CD14-positive monocyte (primary cell): ENCODE measurements at regions not wholly inside any gene's neighbourhood (a gene's known extent, or its start where the extent isn't known, plus 50 kb on each side); places are given as distances from the start of the nearest gene placed in this dataset.

ENCODE experiments used
- DNase-seq, 3 donors: peaks; one replicate each; pipeline ENCODE4 v3.0.0-alpha.2; 2011 to 2022
- H2AFZ ChIP-seq: 2 replicates; pipeline ENCODE4 v1.6.0; 2012; ENCODE audit warnings: mild to moderate bottlenecking, low read depth, low read length, inconsistent platforms; ENCODE audit not compliant: insufficient read depth, poor library complexity, severe bottlenecking
- H3K27ac ChIP-seq, 2 donors: 1 replicate in 1 of 2; 2 replicates in 1 of 2; pipeline ENCODE4 v1.5.1; 2012 to 2013; ENCODE audit warnings: low read length in 2 of 2, control low read depth in 1 of 2, inconsistent platforms in 1 of 2, low read depth in 1 of 2, mild to moderate bottlenecking in 1 of 2
- H3K27me3 ChIP-seq, 2 donors: one replicate each; pipeline versions ENCODE4 v1.6.0 to v1.6.1; 2011 to 2013; ENCODE audit warnings: low read length in 2 of 2; ENCODE audit not compliant: control insufficient read depth in 2 of 2, insufficient read depth in 2 of 2
- H3K36me3 ChIP-seq, 2 donors: replicated peaks in 1 of 2; 1 replicate in 1 of 2; 2 replicates in 1 of 2; pipeline versions ENCODE4 v1.5.1 to v1.6.1; 2012 to 2013; ENCODE audit warnings: low read length in 2 of 2, control low read depth in 1 of 2, inconsistent platforms in 1 of 2, mild to moderate bottlenecking in 1 of 2; ENCODE audit not compliant: insufficient read depth in 2 of 2, control insufficient read depth in 1 of 2
- H3K4me1 ChIP-seq, 2 donors: 1 replicate in 1 of 2; 2 replicates in 1 of 2; pipeline versions ENCODE4 v1.5.1 to v1.6.1; 2012 to 2013; ENCODE audit warnings: low read length in 2 of 2, control low read depth in 1 of 2, inconsistent platforms in 1 of 2, mild to moderate bottlenecking in 1 of 2, moderate library complexity in 1 of 2; ENCODE audit not compliant: insufficient read depth in 2 of 2, control insufficient read depth in 1 of 2
- H3K4me2 ChIP-seq: replicated peaks from 2 replicates; pipeline ENCODE3; 2012; ENCODE audit warnings: low read length, moderate library complexity, mild to moderate bottlenecking; ENCODE audit not compliant: poor library complexity, severe bottlenecking; ENCODE audit errors: extremely low read depth
- H3K4me3 ChIP-seq, 3 experiments: fragments of 200-600 bp in 1 of 3; sonication (generic) in 1 of 3; replicated peaks in 1 of 3; 1 replicate in 2 of 3; 2 replicates in 1 of 3; pipeline ENCODE4 v1.5.1; 2011 to 2013; ENCODE audit warnings: low read length in 3 of 3, mild to moderate bottlenecking in 3 of 3, control low read depth in 2 of 3, low read depth in 2 of 3, inconsistent platforms in 1 of 3, moderate library complexity in 1 of 3
- H3K79me2 ChIP-seq: 2 replicates; pipeline ENCODE4 v1.6.0; 2012; ENCODE audit warnings: mild to moderate bottlenecking, control low read depth, inconsistent platforms, low read length, moderate library complexity; ENCODE audit not compliant: insufficient read depth
- H3K9ac ChIP-seq: 2 replicates; pipeline ENCODE4 v1.6.0; 2017; ENCODE audit warnings: low read length, mild to moderate bottlenecking; ENCODE audit not compliant: insufficient read depth, poor library complexity, severe bottlenecking
- H3K9me3 ChIP-seq, 2 donors: replicated peaks in 1 of 2; 1 replicate in 1 of 2; 2 replicates in 1 of 2; pipeline versions ENCODE4 v1.5.1 to v1.6.1; 2012 to 2013; ENCODE audit warnings: low read length in 2 of 2, control low read depth in 1 of 2; ENCODE audit not compliant: control insufficient read depth in 1 of 2, insufficient read depth in 1 of 2
- H4K20me1 ChIP-seq: 2 replicates; pipeline ENCODE4 v1.6.0; 2012; ENCODE audit warnings: mild to moderate bottlenecking, low read length, control low read depth, moderate library complexity; ENCODE audit not compliant: insufficient read depth
- H3K27ac Mint-ChIP-seq, 7 donors: one replicate each; pipeline ENCODE4 v1.8.0; 2020; ENCODE audit warnings: mild to moderate bottlenecking in 7 of 7, mixed read lengths in 7 of 7, moderate library complexity in 6 of 7, inconsistent platforms in 2 of 7
- H3K27me3 Mint-ChIP-seq, 3 donors: one replicate each; pipeline ENCODE4 v1.8.0; 2021 to 2022; ENCODE audit warnings: low read depth in 3 of 3, mild to moderate bottlenecking in 3 of 3, mixed read lengths in 3 of 3, moderate library complexity in 3 of 3, inconsistent platforms in 1 of 3
- H3K36me3 Mint-ChIP-seq, 2 donors: one replicate each; pipeline ENCODE4 v1.8.0; 2020; ENCODE audit warnings: mixed read lengths in 2 of 2, inconsistent platforms in 1 of 2, mild to moderate bottlenecking in 1 of 2
- H3K4me1 Mint-ChIP-seq: one replicate; pipeline ENCODE4 v1.8.0; 2020; ENCODE audit warnings: mild to moderate bottlenecking, mixed read lengths
- H3K4me3 Mint-ChIP-seq, 2 donors: one replicate each; pipeline ENCODE4 v1.8.0; 2020; ENCODE audit warnings: mild to moderate bottlenecking in 2 of 2, mixed read lengths in 2 of 2, moderate library complexity in 1 of 2
- H3K9me3 Mint-ChIP-seq, 7 donors: one replicate each; pipeline ENCODE4 v1.8.0; 2020 to 2022; ENCODE audit warnings: mixed read lengths in 7 of 7, mild to moderate bottlenecking in 6 of 7, moderate library complexity in 6 of 7, inconsistent platforms in 2 of 7
- CTCF ChIP-seq: fragments of 200-600 bp; IDR thresholded peaks from one replicate; pipeline ENCODE4 v1.8.0; 2022; ENCODE audit warnings: antibody characterized with exemption, mild to moderate bottlenecking
- WGBS: methylation state at CpG from one replicate; pipeline ENCODE4 v1.1.5; 2013; ENCODE audit warnings: missing lambda C conversion rate; ENCODE audit not compliant: insufficient coverage; 5-methylcytosine and 5-hydroxymethylcytosine counted together
- intact Hi-C, 2 donors: fragments of 100-400 bp; cut with micrococcal nuclease; formaldehyde crosslinking; loops; one replicate each; pipeline versions ENCODE4 v1.15.0 to v1.15.1; 2023

DNA sequence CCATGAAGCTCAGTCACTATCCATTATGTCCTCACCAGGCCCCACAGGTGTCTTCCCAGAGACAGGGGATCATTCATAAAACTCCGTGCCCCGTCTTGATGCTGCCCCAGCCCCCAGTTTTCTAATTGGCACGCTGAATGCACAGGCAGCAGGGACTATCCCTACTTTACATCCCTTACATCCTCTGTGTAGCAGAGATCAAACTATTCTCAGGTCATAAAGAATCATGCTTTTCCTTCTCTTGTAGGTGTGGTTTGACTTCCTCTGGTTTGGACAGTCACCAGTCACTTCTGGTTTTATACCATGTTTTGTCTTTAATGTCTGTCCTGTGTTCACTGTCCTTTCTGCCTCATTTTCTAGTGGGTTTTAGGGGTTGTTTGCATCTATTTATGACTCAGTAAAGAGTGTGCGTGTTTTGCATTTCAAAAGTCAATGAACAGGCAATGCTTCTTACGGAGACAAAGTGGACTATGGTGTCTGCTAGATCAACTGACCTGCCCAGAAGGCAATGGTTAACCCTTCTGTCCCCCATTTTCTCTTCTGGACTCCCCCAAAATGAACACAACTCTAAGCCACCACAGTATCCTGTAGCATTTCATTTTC lies 140.4 kb upstream of the NPVF start:
- H3K9me3 Mint-ChIP-seq: peaks cover 8 to 27% (median 15%) of the 10 kb centered on the region in 7 donors
- no peaks in the 10 kb centered on the region for H3K36me3 Mint-ChIP-seq
- Histone ChIP-seq H3K36me3 (no peaks in the 10 kb centered on the region), H2AFZ (no peak overlapping the region), H3K4me3 (no peak overlapping the region), H3K79me2 (no peaks in the 10 kb centered on the region), H4K20me1 (no peaks in the 10 kb centered on the region), H3K27ac (no peak overlapping the region), H3K4me2 (no peak overlapping the region), H3K27me3 (no peaks in the 10 kb centered on the region), H3K9ac (no peak overlapping the region), H3K4me1 (no peaks in the 10 kb centered on the region), H3K9me3 (peaks cover 3 to 7% of the 10 kb centered on the region in 2 donors)
- H3K27me3 Mint-ChIP-seq: peaks cover 1 to 7% (median 3%) of the 10 kb centered on the region in 3 donors
- 70% methylated on average over 3 of the region's 5 CpGs for WGBS
- no peaks in the 10 kb centered on the region for H3K4me1 Mint-ChIP-seq
- H3K4me3 Mint-ChIP-seq: no peak overlapping the region
- no peak overlapping the region for H3K27ac Mint-ChIP-seq
- intact Hi-C loops: no loop called here
- DNase-seq: no peak
- no peak for TF ChIP-seq CTCF

- H3K4me1 Mint-ChIP-seq: no peaks in the 10 kb centered on the region
- H3K27ac ChIP-seq: no peak overlapping the region
- no peak overlapping the region for H3K9ac ChIP-seq
- TF ChIP-seq CTCF: no peak
- 100% methylated on average over 1 of the region's 4 CpGs for WGBS
- peaks cover 0 to 7% (median 3%) of the 10 kb centered on the region in 3 donors for H3K27me3 Mint-ChIP-seq
- H3K9me3 ChIP-seq: peaks cover 3 to 7% of the 10 kb centered on the region in 2 donors
- no peak for DNase-seq
- H3K9me3 Mint-ChIP-seq: peaks cover 3 to 29% (median 15%) of the 10 kb centered on the region in 7 donors
- H3K27me3 ChIP-seq: no peaks in the 10 kb centered on the region
- intact Hi-C loops: no loop called here
- no peak overlapping the region for H3K4me2 ChIP-seq
- H3K36me3 ChIP-seq: no peaks in the 10 kb centered on the region
- no peak overlapping the region for H3K4me3 Mint-ChIP-seq
- H3K27ac Mint-ChIP-seq: no peak overlapping the region
- no peak overlapping the region for H3K4me3 ChIP-seq
- no peaks in the 10 kb centered on the region for H3K79me2 ChIP-seq
- no peak overlapping the region for H2AFZ ChIP-seq
- no peaks in the 10 kb centered on the region for H4K20me1 ChIP-seq
- H3K36me3 Mint-ChIP-seq: no peaks in the 10 kb centered on the region
- no peaks in the 10 kb centered on the region for H3K4me1 ChIP-seq
Measured at GRCh38 chr7:25369786-25370185, 141.5 kb upstream of the NPVF start.
